Osteocyte (in vitro differentiated cells): ENCODE measurements at regions not wholly inside any gene's neighbourhood (a gene's known extent, or its start where the extent isn't known, plus 50 kb on each side); places are given as distances from the start of the nearest gene placed in this dataset.

Source experiments
- DNase-seq: peaks from one replicate; pipeline ENCODE4 v3.0.0; 2021; ENCODE audit warnings: mixed read lengths; ENCODE audit not compliant: unreplicated experiment; ENCODE audit errors: extremely low spot score
- H3K27ac Mint-ChIP-seq: one replicate; pipeline ENCODE4 v1.8.0; 2021; ENCODE audit warnings: mild to moderate bottlenecking, mixed read lengths; ENCODE audit not compliant: unreplicated experiment
- H3K27me3 Mint-ChIP-seq: one replicate; pipeline ENCODE4 v1.8.0; 2021; ENCODE audit warnings: mixed read lengths; ENCODE audit not compliant: unreplicated experiment
- H3K36me3 Mint-ChIP-seq: one replicate; pipeline ENCODE4 v1.8.0; 2021; ENCODE audit warnings: mixed read lengths; ENCODE audit not compliant: unreplicated experiment
- H3K4me1 Mint-ChIP-seq: one replicate; pipeline ENCODE4 v1.8.0; 2021; ENCODE audit warnings: mixed read lengths; ENCODE audit not compliant: unreplicated experiment
- H3K4me3 Mint-ChIP-seq: one replicate; pipeline ENCODE4 v1.8.0; 2021; ENCODE audit warnings: mild to moderate bottlenecking, moderate library complexity, mixed read lengths; ENCODE audit not compliant: unreplicated experiment
- H3K9me3 Mint-ChIP-seq: one replicate; pipeline ENCODE4 v1.8.0; 2021; ENCODE audit warnings: mixed read lengths; ENCODE audit not compliant: unreplicated experiment
- CTCF ChIP-seq: fragments of 200-600 bp; sonication (generic); IDR thresholded peaks from 2 replicates; pipeline ENCODE4 v1.5.0; 2021; ENCODE audit warnings: antibody characterized with exemption, mild to moderate bottlenecking, moderate library complexity

GRCh38 chr9:102769307-102769706 lies 225.8 kb upstream of the CYLC2 start:
- no peaks in the 10 kb centered on the region for H3K4me1 Mint-ChIP-seq

GRCh38 chr9:102768002-102768401 lies 227.1 kb upstream of the CYLC2 start:
- no peaks in the 10 kb centered on the region for H3K4me1 Mint-ChIP-seq
- H3K27ac Mint-ChIP-seq, result no peak overlapping the region
- H3K9me3 Mint-ChIP-seq, result no peaks in the 10 kb centered on the region
- H3K27me3 Mint-ChIP-seq, result peaks cover 5% of the 10 kb centered on the region
- H3K4me3 Mint-ChIP-seq, result no peak overlapping the region
- DNase-seq, result no peak
- TF ChIP-seq CTCF, result no peak
- no peaks in the 10 kb centered on the region for H3K36me3 Mint-ChIP-seq

More at GRCh38 chr9:102769307-102769706, 225.8 kb upstream of the CYLC2 start:
- no peak overlapping the region for H3K27ac Mint-ChIP-seq
- TF ChIP-seq CTCF, result no peak
- H3K36me3 Mint-ChIP-seq, result no peaks in the 10 kb centered on the region
- H3K27me3 Mint-ChIP-seq, result peaks cover 5% of the 10 kb centered on the region
- no peak overlapping the region for H3K4me3 Mint-ChIP-seq
- no peaks in the 10 kb centered on the region for H3K9me3 Mint-ChIP-seq
- no peak for DNase-seq

GRCh38 chr9:102767076-102767475 lies 228.1 kb upstream of the CYLC2 start:
- H3K4me3 Mint-ChIP-seq, result no peak overlapping the region
- H3K27ac Mint-ChIP-seq, result no peak overlapping the region
- no peaks in the 10 kb centered on the region for H3K36me3 Mint-ChIP-seq
- H3K9me3 Mint-ChIP-seq, result no peaks in the 10 kb centered on the region
- no peak for DNase-seq
- TF ChIP-seq CTCF, result no peak
- peaks cover 5% of the 10 kb centered on the region for H3K27me3 Mint-ChIP-seq
- H3K4me1 Mint-ChIP-seq, result no peaks in the 10 kb centered on the region

- Mint-ChIP-seq H3K9me3 (peaks cover 5% of the 10 kb centered on the region), H3K36me3 (no peaks in the 10 kb centered on the region), H3K4me1 (no peaks in the 10 kb centered on the region), H3K27ac (no peak overlapping the region), H3K4me3 (no peak overlapping the region), H3K27me3 (peaks cover 2% of the 10 kb centered on the region)
- no peak for TF ChIP-seq CTCF
- DNase-seq, result no peak
These were observed 254.6 kb upstream of the CYLC2 start for GRCh38 chr9:102740578-102740977.

- Mint-ChIP-seq H3K9me3 (peaks cover 19% of the 10 kb centered on the region), H3K4me1 (no peaks in the 10 kb centered on the region)
These were observed 266.2 kb upstream of the CYLC2 start for GRCh38 chr9:102728946-102729345.

More at GRCh38 chr9:102728946-102729345, 266.2 kb upstream of the CYLC2 start:
- Mint-ChIP-seq H3K27ac (no peak overlapping the region), H3K36me3 (no peaks in the 10 kb centered on the region), H3K4me3 (no peak overlapping the region), H3K27me3 (no peaks in the 10 kb centered on the region)
- no peak for DNase-seq
- TF ChIP-seq CTCF, result no peak
